K562 (cell line): ENCODE measurements at regions not wholly inside any gene's neighbourhood (a gene's known extent, or its start where the extent isn't known, plus 50 kb on each side); places are given as distances from the start of the nearest gene placed in this dataset.

ENCODE experiments used
- ARID1B ChIP-seq: fragments of 450-650 bp; IDR thresholded peaks from 2 replicates; pipeline ENCODE4 v1.6.1; 2016; ENCODE audit warnings: antibody characterized with exemption, mild to moderate bottlenecking, inconsistent platforms
- E2F5 ChIP-seq: sonication (generic); formaldehyde crosslinking; IDR thresholded peaks from 2 replicates; pipeline ENCODE4 v1.8.0; 2022; ENCODE audit warnings: mild to moderate bottlenecking, missing genetic modification reagents
- GABPB2 ChIP-seq: fragments of 250-450 bp; sonication (Bioruptor Pico); conservative IDR thresholded peaks from 2 replicates; pipeline ENCODE4 v1.5.1; 2021; ENCODE audit warnings: mild to moderate bottlenecking
- LEF1 ChIP-seq: fragments of 450-650 bp; IDR thresholded peaks from 2 replicates; pipeline ENCODE4 v1.6.1; 2016; ENCODE audit warnings: mild to moderate bottlenecking
- MCM3 ChIP-seq: fragments of 450-650 bp; IDR thresholded peaks from 2 replicates; pipeline ENCODE4 v1.6.1; 2016
- NFE2L1 ChIP-seq: fragments of 450-650 bp; IDR thresholded peaks from 2 replicates; pipeline ENCODE4 v1.6.1; 2016; ENCODE audit warnings: missing genetic modification characterization, low read depth, mild to moderate bottlenecking, missing compliant biosample characterization, moderate library complexity, borderline replicate concordance
- NFIX ChIP-seq: fragments of 250-450 bp; sonication (Bioruptor Pico); IDR thresholded peaks from 2 replicates; pipeline ENCODE4 v1.4.0; 2020; ENCODE audit warnings: low read depth, mild to moderate bottlenecking, moderate library complexity
- PTTG1 ChIP-seq: fragments of 450-650 bp; IDR thresholded peaks from 2 replicates; pipeline ENCODE4 v1.6.1; 2016; ENCODE audit warnings: low read depth, mild to moderate bottlenecking, missing genetic modification characterization, missing compliant biosample characterization
- PYGO2 ChIP-seq: fragments of 450-650 bp; IDR thresholded peaks from 2 replicates; pipeline ENCODE4 v1.6.1; 2016; ENCODE audit warnings: mild to moderate bottlenecking, missing genetic modification characterization, moderate library complexity, missing compliant biosample characterization
- SMAD4 ChIP-seq: fragments of 250-450 bp; sonication (Bioruptor Pico); conservative IDR thresholded peaks from 2 replicates; pipeline ENCODE4 v1.8.0; 2021; ENCODE audit warnings: inconsistent platforms, mild to moderate bottlenecking, moderate library complexity
- TCF3 ChIP-seq: sonication (generic); formaldehyde crosslinking; IDR thresholded peaks from 2 replicates; pipeline ENCODE4 v1.4.0; 2020; ENCODE audit warnings: mild to moderate bottlenecking, missing genetic modification reagents
- ZKSCAN8 ChIP-seq: fragments of 200-800 bp; sonication (Bioruptor generic); IDR thresholded peaks from 2 replicates; pipeline ENCODE4 v1.6.1; 2016; ENCODE audit warnings: missing genetic modification characterization, missing compliant biosample characterization
- ZNF277 ChIP-seq: fragments of 250-450 bp; sonication (Bioruptor Pico); IDR thresholded peaks from 2 replicates; pipeline ENCODE4 v1.8.0; 2022; ENCODE audit warnings: inconsistent platforms, mild to moderate bottlenecking, moderate library complexity, borderline replicate concordance
- ZNF282 ChIP-seq: sonication (generic); formaldehyde crosslinking; IDR thresholded peaks from 2 replicates; pipeline ENCODE4 v1.8.1; 2023; ENCODE audit warnings: missing genetic modification reagents
- ZNF561 ChIP-seq: fragments of 450-650 bp; formaldehyde crosslinking; conservative IDR thresholded peaks from 2 replicates; pipeline ENCODE4 v1.4.0; 2020; ENCODE audit warnings: mild to moderate bottlenecking, moderate library complexity
- ZNF766 ChIP-seq: fragments of 200-800 bp; sonication (Bioruptor generic); conservative IDR thresholded peaks from 2 replicates; pipeline ENCODE4 v1.6.1; 2016; ENCODE audit warnings: missing genetic modification characterization, missing compliant biosample characterization
- TF ChIP-seq, protein P1 (sequence below): fragments of 250-450 bp; sonication (Bioruptor Pico); IDR thresholded peaks from 2 replicates; pipeline ENCODE4 v1.8.0; 2021; ENCODE audit warnings: borderline replicate concordance, mild to moderate bottlenecking, moderate library complexity; ENCODE audit not compliant: poor library complexity, severe bottlenecking
- TF ChIP-seq, protein P2 (sequence below): sonication (generic); formaldehyde crosslinking; IDR thresholded peaks from 2 replicates; pipeline ENCODE4 v1.8.0; 2022; ENCODE audit warnings: missing genetic modification reagents, mild to moderate bottlenecking, borderline replicate concordance
- TF ChIP-seq, protein P3 (sequence below): fragments of 450-650 bp; IDR thresholded peaks from 2 replicates; pipeline ENCODE4 v1.6.1; 2016

DNA sequence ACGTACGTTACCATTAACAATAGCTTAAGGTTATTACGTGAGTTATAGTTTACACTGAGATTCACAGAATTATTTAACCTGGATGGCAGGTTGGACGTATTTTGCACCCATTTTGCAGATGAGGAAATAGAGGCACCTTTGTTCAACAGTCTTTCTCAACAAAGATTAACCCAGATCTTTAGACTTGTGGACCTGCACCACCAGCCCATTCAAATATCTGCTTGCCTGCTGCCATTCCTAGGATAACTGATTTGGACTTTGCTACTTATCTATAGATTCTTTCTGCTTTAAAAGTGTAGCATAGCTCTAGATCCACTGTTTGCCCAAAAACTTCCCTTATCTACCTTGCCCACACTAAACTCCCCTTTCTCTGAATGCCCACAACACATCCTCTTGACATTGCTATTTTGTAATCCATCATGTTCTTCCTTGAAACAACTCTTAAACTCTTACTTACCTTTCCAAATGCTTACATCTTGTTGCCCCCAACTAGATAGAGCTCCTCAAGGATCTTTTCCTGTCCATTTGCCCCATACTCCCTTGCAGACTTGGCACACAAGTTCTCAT is 56.4 kb upstream of the TNFAIP3 start (continued):
- TF ChIP-seq E2F5 (CRISPR knock-in tag) (no peak), GABPB2 (CRISPR knock-in tag) (peak; percentile 63; the same call in 1 of the 2 replicates), PYGO2 (tag) (no peak), ZNF766 (CRISPR knock-in tag) (0 out of 2 replicates have a peak, but pooled peaks have one; percentile 20), TCF3 (CRISPR knock-in tag) (peak; percentile 37; the same call in 1 of the 2 replicates), ZNF277 (CRISPR knock-in tag) (peak; percentile 94), LEF1 (no peak), NFE2L1 (tag) (no peak), NFIX (CRISPR knock-in tag) (0 out of 2 replicates have a peak, but pooled peaks have one; percentile 32), SMAD4 (CRISPR knock-in tag) (no peak), ZNF561 (CRISPR knock-in tag) (no peak), PTTG1 (tag) (no peak), ARID1B (peak; percentile 47), ZKSCAN8 (CRISPR knock-in tag) (0 out of 2 replicates have a peak, but pooled peaks have one; percentile 8), MCM3 (no peak), ZNF282 (CRISPR knock-in tag) (no peak)
- TF ChIP-seq, protein P1, sequence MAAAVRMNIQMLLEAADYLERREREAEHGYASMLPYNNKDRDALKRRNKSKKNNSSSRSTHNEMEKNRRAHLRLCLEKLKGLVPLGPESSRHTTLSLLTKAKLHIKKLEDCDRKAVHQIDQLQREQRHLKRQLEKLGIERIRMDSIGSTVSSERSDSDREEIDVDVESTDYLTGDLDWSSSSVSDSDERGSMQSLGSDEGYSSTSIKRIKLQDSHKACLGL, result no peak
- TF ChIP-seq, protein P2, sequence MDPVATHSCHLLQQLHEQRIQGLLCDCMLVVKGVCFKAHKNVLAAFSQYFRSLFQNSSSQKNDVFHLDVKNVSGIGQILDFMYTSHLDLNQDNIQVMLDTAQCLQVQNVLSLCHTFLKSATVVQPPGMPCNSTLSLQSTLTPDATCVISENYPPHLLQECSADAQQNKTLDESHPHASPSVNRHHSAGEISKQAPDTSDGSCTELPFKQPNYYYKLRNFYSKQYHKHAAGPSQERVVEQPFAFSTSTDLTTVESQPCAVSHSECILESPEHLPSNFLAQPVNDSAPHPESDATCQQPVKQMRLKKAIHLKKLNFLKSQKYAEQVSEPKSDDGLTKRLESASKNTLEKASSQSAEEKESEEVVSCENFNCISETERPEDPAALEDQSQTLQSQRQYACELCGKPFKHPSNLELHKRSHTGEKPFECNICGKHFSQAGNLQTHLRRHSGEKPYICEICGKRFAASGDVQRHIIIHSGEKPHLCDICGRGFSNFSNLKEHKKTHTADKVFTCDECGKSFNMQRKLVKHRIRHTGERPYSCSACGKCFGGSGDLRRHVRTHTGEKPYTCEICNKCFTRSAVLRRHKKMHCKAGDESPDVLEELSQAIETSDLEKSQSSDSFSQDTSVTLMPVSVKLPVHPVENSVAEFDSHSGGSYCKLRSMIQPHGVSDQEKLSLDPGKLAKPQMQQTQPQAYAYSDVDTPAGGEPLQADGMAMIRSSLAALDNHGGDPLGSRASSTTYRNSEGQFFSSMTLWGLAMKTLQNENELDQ (CRISPR knock-in tag), result no peak
- TF ChIP-seq, protein P3, sequence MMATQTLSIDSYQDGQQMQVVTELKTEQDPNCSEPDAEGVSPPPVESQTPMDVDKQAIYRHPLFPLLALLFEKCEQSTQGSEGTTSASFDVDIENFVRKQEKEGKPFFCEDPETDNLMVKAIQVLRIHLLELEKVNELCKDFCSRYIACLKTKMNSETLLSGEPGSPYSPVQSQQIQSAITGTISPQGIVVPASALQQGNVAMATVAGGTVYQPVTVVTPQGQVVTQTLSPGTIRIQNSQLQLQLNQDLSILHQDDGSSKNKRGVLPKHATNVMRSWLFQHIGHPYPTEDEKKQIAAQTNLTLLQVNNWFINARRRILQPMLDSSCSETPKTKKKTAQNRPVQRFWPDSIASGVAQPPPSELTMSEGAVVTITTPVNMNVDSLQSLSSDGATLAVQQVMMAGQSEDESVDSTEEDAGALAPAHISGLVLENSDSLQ, result peak; percentile 23
